ENCODE measurements at regions not wholly inside any gene's neighbourhood (a gene's known extent, or its start where the extent isn't known, plus 50 kb on each side); places are given as distances from the start of the nearest gene placed in this dataset.

DNA sequence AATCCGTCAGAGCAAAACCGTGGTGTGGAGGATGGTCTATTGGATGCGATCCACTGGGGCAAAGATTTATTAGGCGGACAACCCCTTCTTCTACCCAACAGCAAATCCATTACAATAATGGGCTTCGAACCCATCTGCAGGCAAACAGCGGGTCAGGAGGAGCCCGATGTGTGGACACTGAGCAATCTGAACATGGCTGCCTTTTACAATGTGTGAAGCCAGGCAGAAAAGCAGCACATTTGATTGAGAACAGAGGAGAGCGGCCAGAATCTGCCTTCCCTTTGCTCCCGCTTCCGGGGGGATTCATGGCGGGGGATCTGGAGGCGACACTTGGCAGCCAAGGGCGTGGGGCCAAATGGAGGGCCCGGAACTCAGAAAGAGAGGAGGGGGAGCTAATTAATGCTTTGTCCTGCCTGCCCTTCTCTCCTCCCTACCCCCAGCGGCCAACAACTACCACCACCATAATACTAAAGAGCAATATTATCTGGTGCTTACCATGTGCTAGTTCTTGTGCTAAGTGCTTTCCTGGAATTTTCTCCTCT lies 133.0 kb downstream of the EMX2 start:
- no peak overlapping the region for H3K4me3 ChIP-seq (replicated peaks in 1 of 4; ENCODE audit: control extremely low read depth in 1 of 4, insufficient read depth in 1 of 4, low read depth in 3 of 4, low read length in 4 of 4)
- H3K4me2 ChIP-seq (ENCODE audit: extremely low read depth, insufficient read depth, low read length), result no peak overlapping the region
- TF ChIP-seq EZH2 (IDR thresholded peaks at IDR 0.05; ENCODE audit: low read length, missing control alignments), result no peak
- TF ChIP-seq, protein P1, sequence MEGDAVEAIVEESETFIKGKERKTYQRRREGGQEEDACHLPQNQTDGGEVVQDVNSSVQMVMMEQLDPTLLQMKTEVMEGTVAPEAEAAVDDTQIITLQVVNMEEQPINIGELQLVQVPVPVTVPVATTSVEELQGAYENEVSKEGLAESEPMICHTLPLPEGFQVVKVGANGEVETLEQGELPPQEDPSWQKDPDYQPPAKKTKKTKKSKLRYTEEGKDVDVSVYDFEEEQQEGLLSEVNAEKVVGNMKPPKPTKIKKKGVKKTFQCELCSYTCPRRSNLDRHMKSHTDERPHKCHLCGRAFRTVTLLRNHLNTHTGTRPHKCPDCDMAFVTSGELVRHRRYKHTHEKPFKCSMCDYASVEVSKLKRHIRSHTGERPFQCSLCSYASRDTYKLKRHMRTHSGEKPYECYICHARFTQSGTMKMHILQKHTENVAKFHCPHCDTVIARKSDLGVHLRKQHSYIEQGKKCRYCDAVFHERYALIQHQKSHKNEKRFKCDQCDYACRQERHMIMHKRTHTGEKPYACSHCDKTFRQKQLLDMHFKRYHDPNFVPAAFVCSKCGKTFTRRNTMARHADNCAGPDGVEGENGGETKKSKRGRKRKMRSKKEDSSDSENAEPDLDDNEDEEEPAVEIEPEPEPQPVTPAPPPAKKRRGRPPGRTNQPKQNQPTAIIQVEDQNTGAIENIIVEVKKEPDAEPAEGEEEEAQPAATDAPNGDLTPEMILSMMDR (conservative IDR thresholded peaks at IDR 0.05 in 1 of 2, IDR thresholded peaks at IDR 0.05 in 1 of 2; ENCODE audit: low read depth in 1 of 2, low read length in 2 of 2), result no peak
- H3K4me1 ChIP-seq (ENCODE audit: control insufficient read depth, extremely low read depth, insufficient read depth, low read length), result no peaks in the 10 kb centered on the region
- H3K36me3 ChIP-seq (ENCODE audit: control insufficient read depth, insufficient read depth, low read length), result no peaks in the 10 kb centered on the region
- no peak for DNase-seq (ENCODE audit: low read depth in 2 of 2)
- H3K79me2 ChIP-seq (ENCODE audit: control insufficient read depth, insufficient read depth, low read length), result no peaks in the 10 kb centered on the region
- no peak overlapping the region for H3K27ac ChIP-seq (ENCODE audit: insufficient read depth, low read length)
- no peak overlapping the region for H3K9ac ChIP-seq (ENCODE audit: insufficient read depth, low read length)
- H4K20me1 ChIP-seq (ENCODE audit: control insufficient read depth, extremely low read depth, insufficient read depth, low read length), result no peaks in the 10 kb centered on the region
- no peak overlapping the region for H2AFZ ChIP-seq (ENCODE audit: low read length)
- H3K27me3 ChIP-seq (ENCODE audit: control insufficient read depth, insufficient read depth, low read length), result no peaks in the 10 kb centered on the region
- H3K9me3 ChIP-seq (ENCODE audit: control insufficient read depth, insufficient read depth, low read depth, low read length), result no peaks in the 10 kb centered on the region

DNA sequence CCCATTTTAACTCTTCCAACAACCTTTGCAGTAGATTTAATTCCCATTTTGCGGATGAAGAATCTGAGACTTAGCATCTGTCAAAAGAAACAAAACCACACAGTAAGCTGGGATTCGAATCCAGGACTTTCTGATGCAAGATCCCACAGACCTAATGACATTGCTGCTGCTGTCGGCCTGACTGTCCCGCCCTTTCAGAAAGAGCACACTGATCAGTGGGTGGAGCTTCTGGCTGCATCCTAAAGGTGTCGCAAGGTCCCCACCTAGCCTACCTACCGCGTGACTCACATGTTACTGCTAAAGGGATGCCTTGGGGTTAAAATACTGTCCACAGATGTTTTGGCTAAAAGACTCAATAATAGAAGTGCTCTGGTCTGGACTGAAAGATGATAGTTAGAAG lies 134.7 kb downstream of the EMX2 start:
- Histone ChIP-seq H3K27ac (ENCODE audit: insufficient read depth, low read length) (no peak overlapping the region), H3K4me3 (replicated peaks in 1 of 4; ENCODE audit: control extremely low read depth in 1 of 4, insufficient read depth in 1 of 4, low read depth in 3 of 4, low read length in 4 of 4) (no peak overlapping the region), H3K4me1 (ENCODE audit: control insufficient read depth, extremely low read depth, insufficient read depth, low read length) (no peaks in the 10 kb centered on the region), H3K4me2 (ENCODE audit: extremely low read depth, insufficient read depth, low read length) (no peak overlapping the region), H3K79me2 (ENCODE audit: control insufficient read depth, insufficient read depth, low read length) (no peaks in the 10 kb centered on the region), H3K9me3 (ENCODE audit: control insufficient read depth, insufficient read depth, low read depth, low read length) (no peaks in the 10 kb centered on the region), H4K20me1 (ENCODE audit: control insufficient read depth, extremely low read depth, insufficient read depth, low read length) (no peaks in the 10 kb centered on the region), H3K9ac (ENCODE audit: insufficient read depth, low read length) (no peak overlapping the region), H3K36me3 (ENCODE audit: control insufficient read depth, insufficient read depth, low read length) (no peaks in the 10 kb centered on the region), H3K27me3 (ENCODE audit: control insufficient read depth, insufficient read depth, low read length) (no peaks in the 10 kb centered on the region), H2AFZ (ENCODE audit: low read length) (no peak overlapping the region)
- TF ChIP-seq, protein P1 (conservative IDR thresholded peaks at IDR 0.05 in 1 of 2, IDR thresholded peaks at IDR 0.05 in 1 of 2; ENCODE audit: low read depth in 1 of 2, low read length in 2 of 2), result no peak
- no peak for TF ChIP-seq EZH2 (IDR thresholded peaks at IDR 0.05; ENCODE audit: low read length, missing control alignments)
- no peak for DNase-seq (ENCODE audit: low read depth in 2 of 2)

DNA sequence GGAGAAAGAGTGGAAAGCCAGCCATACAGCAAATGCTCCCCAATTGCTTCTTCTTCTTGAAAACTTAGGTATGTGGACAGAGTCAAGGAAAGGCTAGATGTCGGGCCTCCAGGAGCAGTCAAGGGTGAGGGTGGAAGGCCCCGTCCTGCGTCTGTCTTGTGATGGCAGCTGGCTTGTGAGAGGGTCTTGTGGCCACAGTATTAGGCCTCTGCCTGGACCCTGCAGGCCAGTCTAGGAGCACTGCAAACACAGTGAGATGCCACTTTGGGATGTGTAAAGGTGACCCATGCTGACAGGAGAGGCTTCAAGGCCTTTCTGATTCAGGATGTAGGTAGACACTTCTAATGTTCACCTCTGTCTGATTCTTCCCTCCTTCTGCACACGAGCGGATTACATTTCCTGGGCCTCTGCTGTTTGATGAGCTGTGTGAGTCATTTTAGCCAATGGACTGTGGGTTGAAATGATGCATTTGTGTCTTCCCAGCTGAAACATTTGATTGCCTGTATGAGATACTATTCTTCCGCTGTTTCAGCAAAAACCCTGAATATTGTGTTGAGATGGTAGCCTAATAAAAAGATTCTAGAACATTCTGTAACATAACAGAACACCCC lies 135.4 kb downstream of the EMX2 start:
- no peak overlapping the region for H3K4me2 ChIP-seq (ENCODE audit: extremely low read depth, insufficient read depth, low read length)
- H3K4me3 ChIP-seq (replicated peaks in 1 of 4; ENCODE audit: control extremely low read depth in 1 of 4, insufficient read depth in 1 of 4, low read depth in 3 of 4, low read length in 4 of 4), result no peak overlapping the region
- no peak for DNase-seq (ENCODE audit: low read depth in 2 of 2)
- no peak overlapping the region for H3K9ac ChIP-seq (ENCODE audit: insufficient read depth, low read length)
- no peaks in the 10 kb centered on the region for H3K4me1 ChIP-seq (ENCODE audit: control insufficient read depth, extremely low read depth, insufficient read depth, low read length)
- no peaks in the 10 kb centered on the region for H3K27me3 ChIP-seq (ENCODE audit: control insufficient read depth, insufficient read depth, low read length)
- no peaks in the 10 kb centered on the region for H4K20me1 ChIP-seq (ENCODE audit: control insufficient read depth, extremely low read depth, insufficient read depth, low read length)
- no peak for TF ChIP-seq EZH2 (IDR thresholded peaks at IDR 0.05; ENCODE audit: low read length, missing control alignments)
- TF ChIP-seq, protein P1 (conservative IDR thresholded peaks at IDR 0.05 in 1 of 2, IDR thresholded peaks at IDR 0.05 in 1 of 2; ENCODE audit: low read depth in 1 of 2, low read length in 2 of 2), result no peak
- H2AFZ ChIP-seq (ENCODE audit: low read length), result no peak overlapping the region
- H3K36me3 ChIP-seq (ENCODE audit: control insufficient read depth, insufficient read depth, low read length), result no peaks in the 10 kb centered on the region
- H3K79me2 ChIP-seq (ENCODE audit: control insufficient read depth, insufficient read depth, low read length), result no peaks in the 10 kb centered on the region
- no peaks in the 10 kb centered on the region for H3K9me3 ChIP-seq (ENCODE audit: control insufficient read depth, insufficient read depth, low read depth, low read length)
- no peak overlapping the region for H3K27ac ChIP-seq (ENCODE audit: insufficient read depth, low read length)
